GM12878 (cell line): ENCODE measurements at regions not wholly inside any gene's neighbourhood (a gene's known extent, or its start where the extent isn't known, plus 50 kb on each side); places are given as distances from the start of the nearest gene placed in this dataset.

Source experiments
- ATAC-seq: fragments of 200-7000 bp; cut with Tn5 transposase; 3 replicates; pipeline ENCODE4 v1.9.1; 2020; ENCODE audit warnings: mild to moderate bottlenecking, moderate library complexity
- BruUV-seq: library from RNA; stranded (reverse); fragments of 400-500 nt; replicated peaks from 2 replicates; lab custom pipeline; 2021; lab: Mats Ljungman, UMichigan
- CTCF ChIA-PET: fragments of 300-600 bp; sonication (Branson Sonifier 250); formaldehyde crosslinking; extraction: SDS; loops from one replicate; lab custom pipeline; 2021; ENCODE audit warnings: inconsistent platforms; lab: Yijun Ruan, JAX
- POLR2A ChIA-PET: fragments of 350-600 bp; formaldehyde crosslinking; extraction: SDS; loops from one replicate; lab custom pipeline; 2021; ENCODE audit warnings: inconsistent platforms; lab: Charles Lee
- RAD21 ChIA-PET: fragments of 300-600 bp; sonication (Branson Sonifier 250); formaldehyde crosslinking; loops from one replicate; lab custom pipeline; 2023; ENCODE audit warnings: antibody characterized with exemption; ENCODE audit not compliant: unreplicated experiment; lab: Charles Lee
- SMC1A ChIA-PET: fragments of 300-600 bp; sonication (Branson Sonifier 250); formaldehyde crosslinking; loops from one replicate; lab custom pipeline; 2023; ENCODE audit not compliant: unreplicated experiment, uncharacterized antibody; lab: Charles Lee
- DNase-seq: peaks from one replicate; pipeline ENCODE4 v3.0.0-alpha.2; 2011; ENCODE audit warnings: low read depth, low spot score
- FAIRE-seq: peaks from 3 replicates; lab custom pipeline; 2011; peaks lifted over from hg19 to GRCh38; lab: Jason Lieb, UNC
- H2AFZ ChIP-seq: 2 replicates; pipeline ENCODE4 v1.6.0; 2011; ENCODE audit warnings: low read depth, low read length, control low read depth; ENCODE audit not compliant: control insufficient read depth
- H3K27ac ChIP-seq: 2 replicates; pipeline ENCODE4 v1.5.1; 2011; ENCODE audit warnings: control low read depth; ENCODE audit not compliant: control insufficient read depth, insufficient read depth
- H3K27me3 ChIP-seq, 2 experiments: replicated peaks in 1 of 2; 2 replicates each; pipeline versions ENCODE4 v1.6.0 to v1.6.1; 2011; ENCODE audit warnings: low read length in 1 of 2; ENCODE audit not compliant: control insufficient read depth in 2 of 2, insufficient read depth in 2 of 2
- H3K36me3 ChIP-seq, 2 experiments: 2 replicates each; pipeline ENCODE4 v1.5.1; 2011; ENCODE audit warnings: low read length in 1 of 2; ENCODE audit not compliant: control insufficient read depth in 2 of 2, insufficient read depth in 2 of 2
- H3K4me1 ChIP-seq: 2 replicates; pipeline ENCODE4 v1.6.1; 2011; ENCODE audit warnings: mild to moderate bottlenecking, low read length, moderate library complexity, mixed read lengths; ENCODE audit not compliant: control insufficient read depth, insufficient read depth
- H3K4me2 ChIP-seq: 2 replicates; pipeline ENCODE4 v1.6.0; 2011; ENCODE audit warnings: control low read depth; ENCODE audit not compliant: control insufficient read depth, insufficient read depth
- H3K4me3 ChIP-seq: fragments of 200-600 bp; sonication (generic); 2 replicates; pipeline ENCODE4 v1.5.1; 2016
- H3K79me2 ChIP-seq: 2 replicates; pipeline ENCODE4 v1.6.0; 2011; ENCODE audit warnings: low read length; ENCODE audit not compliant: control insufficient read depth, insufficient read depth
- H3K9ac ChIP-seq: 2 replicates; pipeline ENCODE4 v1.8.0; 2011; ENCODE audit warnings: low read length, control low read depth, mixed read lengths; ENCODE audit not compliant: control insufficient read depth, insufficient read depth
- H3K9me3 ChIP-seq: replicated peaks from 3 replicates; pipeline ENCODE4 v1.5.1; 2011; ENCODE audit warnings: mild to moderate bottlenecking, low read length; ENCODE audit not compliant: control insufficient read depth, insufficient read depth
- H4K20me1 ChIP-seq: 2 replicates; pipeline ENCODE4 v1.6.0; 2011; ENCODE audit not compliant: control insufficient read depth, insufficient read depth
- ATF3 ChIP-seq: IDR thresholded peaks from 2 replicates; pipeline ENCODE4 v1.6.1; 2011; ENCODE audit warnings: low read depth, mild to moderate bottlenecking, low read length, moderate library complexity, borderline replicate concordance; ENCODE audit errors: extremely low read depth
- CBX3 ChIP-seq: fragments of 200-600 bp; sonication (generic); IDR thresholded peaks from 2 replicates; pipeline ENCODE4 v1.6.1; 2016; ENCODE audit warnings: low read depth, borderline replicate concordance
- ELK1 ChIP-seq: IDR thresholded peaks from 2 replicates; pipeline ENCODE4 v1.6.1; 2012; ENCODE audit warnings: low read depth, low read length, improper control_type of control experiment
- KLF5 ChIP-seq: fragments of 450-650 bp; IDR thresholded peaks from 2 replicates; pipeline ENCODE4 v1.6.1; 2014; ENCODE audit warnings: mild to moderate bottlenecking; ENCODE audit not compliant: partially characterized antibody
- MTA2 ChIP-seq: fragments of 450-650 bp; IDR thresholded peaks from 2 replicates; pipeline ENCODE4 v1.6.1; 2016; ENCODE audit warnings: low read depth, mild to moderate bottlenecking, moderate library complexity
- POLR2A ChIP-seq: IDR thresholded peaks from 2 replicates; pipeline ENCODE4 v1.6.1; 2011; ENCODE audit warnings: low read depth, mild to moderate bottlenecking, low read length
- PRDM15 ChIP-seq: fragments of 450-650 bp; formaldehyde crosslinking; IDR thresholded peaks from 2 replicates; pipeline ENCODE4 v1.4.0; 2020; ENCODE audit warnings: mild to moderate bottlenecking, moderate library complexity
- RAD51 ChIP-seq: fragments of 450-650 bp; IDR thresholded peaks from 2 replicates; pipeline ENCODE4 v1.6.1; 2016; ENCODE audit warnings: moderate library complexity, mild to moderate bottlenecking, inconsistent platforms
- REST ChIP-seq: IDR thresholded peaks from 2 replicates; pipeline ENCODE4 v1.6.1; 2012; ENCODE audit warnings: mild to moderate bottlenecking, low read depth, low read length
- SKIL ChIP-seq: fragments of 450-650 bp; IDR thresholded peaks from 2 replicates; pipeline ENCODE4 v1.6.1; 2017; ENCODE audit warnings: mild to moderate bottlenecking, low read depth, inconsistent platforms; ENCODE audit not compliant: poor library complexity, severe bottlenecking
- STAT3 ChIP-seq: IDR thresholded peaks from 2 replicates; pipeline ENCODE4 v1.6.1; 2011; ENCODE audit warnings: low read depth, low read length, improper control_type of control experiment
- ZNF24 ChIP-seq: fragments of 450-650 bp; IDR thresholded peaks from 2 replicates; pipeline ENCODE4 v1.6.1; 2017; ENCODE audit warnings: antibody characterized with exemption, mild to moderate bottlenecking
- ZZZ3 ChIP-seq: IDR thresholded peaks from 2 replicates; pipeline ENCODE4 v1.6.1; 2011; ENCODE audit warnings: low read depth; ENCODE audit not compliant: control insufficient read depth, insufficient read length
- WGBS: methylation state at CpG from one replicate; pipeline ENCODE4 v1.1.6; 2016; ENCODE audit warnings: low lambda C conversion rate; ENCODE audit not compliant: insufficient replicate concordance, insufficient coverage; ENCODE audit errors: missing lambda C conversion rate; 5-methylcytosine and 5-hydroxymethylcytosine counted together
- in situ Hi-C: fragments of 300-500 bp; cut with MboI; formaldehyde crosslinking; loops from 9 replicates; pipeline ENCODE4 v1.14.3; 2018; ENCODE audit warnings: mixed read lengths
- intact Hi-C: fragments of 100-400 bp; cut with micrococcal nuclease; formaldehyde crosslinking; loops from one replicate; pipeline ENCODE4 v1.14.2; 2022; ENCODE audit not compliant: unreplicated experiment

- TF ChIP-seq CBX3 = no peak
- no peak for TF ChIP-seq MTA2
These were observed 1203.4 kb downstream of the BRINP3 start (continued) for GRCh38 chr1:189274267-189274666.

GRCh38 chr1:189275796-189276195 is 1201.9 kb downstream of the BRINP3 start:
- no TSS peak for BruUV-seq
- H3K27me3 ChIP-seq = no peaks in the 10 kb centered on the region
- H3K36me3 ChIP-seq = no peaks in the 10 kb centered on the region
- no peaks in the 10 kb centered on the region for H3K79me2 ChIP-seq
- POLR2A ChIA-PET = no interaction called here
- no peaks in the 10 kb centered on the region for H3K9me3 ChIP-seq
- FAIRE-seq (no peak), DNase-seq (no peak), ATAC-seq (no peak)
- H3K4me1 ChIP-seq = no peaks in the 10 kb centered on the region
- no peak overlapping the region for H3K9ac ChIP-seq
- no peak overlapping the region for H3K4me3 ChIP-seq
- RAD21 ChIA-PET = no interaction called here
- H3K4me2 ChIP-seq = no peak overlapping the region
- no peaks in the 10 kb centered on the region for H4K20me1 ChIP-seq
- intact Hi-C loops = no loop called here
- SMC1A ChIA-PET = no interaction called here
- in situ Hi-C loops = no loop called here
- CTCF ChIA-PET = no interaction called here
- H3K27ac ChIP-seq = no peak overlapping the region
- 83% methylated on average over 1 of the region's 1 CpG for WGBS
- no peak overlapping the region for H2AFZ ChIP-seq
- TF ChIP-seq ZNF24 (no peak), STAT3 (no peak), POLR2A (no peak), SKIL (no peak), ELK1 (no peak), RAD51 (no peak), KLF5 (no peak), REST (no peak), PRDM15 (CRISPR knock-in tag) (no peak), ZZZ3 (no peak), ATF3 (no peak)
